H1 (cell line): ENCODE measurements at regions not wholly inside any gene's neighbourhood (a gene's known extent, or its start where the extent isn't known, plus 50 kb on each side); places are given as distances from the start of the nearest gene placed in this dataset.

ENCODE experiments used
- CTCF ChIA-PET: fragments of 300-600 bp; sonication (Branson Sonifier 250); formaldehyde crosslinking; loops from one replicate; lab custom pipeline; 2021; ENCODE audit not compliant: partially characterized antibody; lab: Charles Lee
- POLR2A ChIA-PET: fragments of 300-600 bp; sonication (Branson Sonifier 250); formaldehyde crosslinking; loops from one replicate; lab custom pipeline; 2021; ENCODE audit warnings: inconsistent platforms; ENCODE audit not compliant: partially characterized antibody; lab: Charles Lee
- DNase-seq, 2 experiments: peaks; one replicate each; pipeline versions ENCODE4 v3.0.0 to v3.0.0-alpha.2; 2010 to 2022; ENCODE audit warnings: low spot score in 2 of 2, low read depth in 1 of 2, mixed read lengths in 1 of 2
- FAIRE-seq: peaks from 2 replicates; lab custom pipeline; 2011; peaks lifted over from hg19 to GRCh38; lab: Jason Lieb, UNC
- H2AFZ ChIP-seq: 2 replicates; pipeline ENCODE4 v1.8.1; 2012; ENCODE audit warnings: low read length, inconsistent platforms
- H2AK5ac ChIP-seq: 2 replicates; pipeline ENCODE4 v1.6.1; 2013; ENCODE audit warnings: low read depth, low read length
- H2BK120ac ChIP-seq: replicated peaks from 2 replicates; pipeline ENCODE3; 2013; ENCODE audit warnings: low read depth, low read length, inconsistent platforms
- H2BK12ac ChIP-seq: 2 replicates; pipeline ENCODE4 v1.6.1; 2013; ENCODE audit warnings: low read depth, low read length
- H2BK15ac ChIP-seq: 2 replicates; pipeline ENCODE4 v1.6.1; 2013; ENCODE audit warnings: low read length
- H2BK20ac ChIP-seq: 2 replicates; pipeline ENCODE4 v1.6.1; 2013; ENCODE audit warnings: low read length
- H2BK5ac ChIP-seq: 2 replicates; pipeline ENCODE4 v1.6.1; 2013; ENCODE audit warnings: low read depth, low read length
- H3K14ac ChIP-seq: 2 replicates; pipeline ENCODE4 v1.6.1; 2013; ENCODE audit warnings: inconsistent platforms; ENCODE audit not compliant: insufficient read length
- H3K18ac ChIP-seq: 2 replicates; pipeline ENCODE4 v1.6.1; 2013; ENCODE audit warnings: low read length; ENCODE audit errors: extremely low read depth
- H3K23ac ChIP-seq: 2 replicates; pipeline ENCODE4 v1.6.1; 2013; ENCODE audit warnings: inconsistent platforms; ENCODE audit not compliant: insufficient read length
- H3K23me2 ChIP-seq: 2 replicates; pipeline ENCODE4 v1.6.1; 2013; ENCODE audit warnings: low read depth, low read length
- H3K27ac ChIP-seq: 2 replicates; pipeline ENCODE4 v1.6.1; 2011; ENCODE audit warnings: low read depth, low read length, inconsistent platforms
- H3K27me3 ChIP-seq, 4 experiments: replicated peaks in 1 of 4; 1 replicate in 1 of 4; 2 replicates in 3 of 4; pipeline versions ENCODE4 v1.6.1 to v1.8.1; 2011 to 2013; ENCODE audit warnings: low read length in 3 of 4, mild to moderate bottlenecking in 3 of 4, inconsistent platforms in 2 of 4, mixed read lengths in 2 of 4, moderate library complexity in 1 of 4; ENCODE audit not compliant: control insufficient read depth in 3 of 4, insufficient read depth in 3 of 4; ENCODE audit errors: extremely low read depth in 1 of 4
- H3K36me3 ChIP-seq, 4 experiments: 2 replicates each; pipeline versions ENCODE4 v1.6.1 to v1.8.1; 2011 to 2013; ENCODE audit warnings: mild to moderate bottlenecking in 4 of 4, low read length in 3 of 4, moderate library complexity in 2 of 4, control low read depth in 1 of 4, inconsistent platforms in 1 of 4; ENCODE audit not compliant: insufficient read depth in 4 of 4, control insufficient read depth in 2 of 4
- H3K4ac ChIP-seq: replicated peaks from 2 replicates; pipeline ENCODE3; 2013; ENCODE audit warnings: low read length, low read depth, mixed read lengths, inconsistent platforms; ENCODE audit not compliant: insufficient read length
- H3K4me1 ChIP-seq, 4 experiments: replicated peaks in 1 of 4; 1 replicate in 1 of 4; 2 replicates in 3 of 4; pipeline versions ENCODE4 v1.6.1 to v1.8.1; 2011 to 2013; ENCODE audit warnings: low read length in 3 of 4, inconsistent platforms in 2 of 4, mixed read lengths in 1 of 4; ENCODE audit not compliant: insufficient read depth in 4 of 4, control insufficient read depth in 3 of 4
- H3K4me2 ChIP-seq, 2 experiments: 2 replicates each; pipeline versions ENCODE4 v1.6.1 to v1.8.1; 2011 to 2013; ENCODE audit warnings: low read depth in 2 of 2, low read length in 2 of 2, control low read depth in 1 of 2, inconsistent platforms in 1 of 2, mild to moderate bottlenecking in 1 of 2; ENCODE audit not compliant: insufficient read depth in 1 of 2
- H3K4me3 ChIP-seq, 4 experiments: fragments of 200-600, 300-600 bp in 1 of 4; sonication (generic), shearing (Covaris generic), sonication (Bioruptor Twin) in 1 of 4; 2 replicates each; pipeline versions ENCODE4 v1.5.1 to v1.8.1; 2011 to 2016; ENCODE audit warnings: low read length in 4 of 4, low read depth in 3 of 4, control low read depth in 2 of 4, inconsistent platforms in 2 of 4, mild to moderate bottlenecking in 2 of 4, mixed read lengths in 1 of 4, moderate library complexity in 1 of 4; ENCODE audit not compliant: insufficient read depth in 2 of 4; ENCODE audit errors: extremely low read depth in 1 of 4
- H3K56ac ChIP-seq: replicated peaks from 2 replicates; pipeline ENCODE3; 2013; ENCODE audit warnings: low read depth, mild to moderate bottlenecking, mixed read lengths, low read length, inconsistent platforms; ENCODE audit not compliant: insufficient read length
- H3K79me1 ChIP-seq: 2 replicates; pipeline ENCODE4 v1.6.1; 2013; ENCODE audit warnings: low read depth, low read length, control low read depth
- H3K79me2 ChIP-seq, 2 experiments: 2 replicates each; pipeline versions ENCODE4 v1.6.1 to v1.8.1; 2012 to 2013; ENCODE audit warnings: low read length in 2 of 2, mild to moderate bottlenecking in 2 of 2, inconsistent platforms in 1 of 2; ENCODE audit not compliant: insufficient read depth in 2 of 2, control insufficient read depth in 1 of 2
- H3K9ac ChIP-seq, 4 experiments: replicated peaks in 1 of 4; 1 replicate in 1 of 4; 2 replicates in 3 of 4; pipeline versions ENCODE4 v1.6.1 to v1.8.1; 2011 to 2013; ENCODE audit warnings: low read depth in 3 of 4, low read length in 3 of 4, control low read depth in 2 of 4, mild to moderate bottlenecking in 2 of 4, moderate library complexity in 2 of 4, inconsistent platforms in 1 of 4; ENCODE audit errors: extremely low read depth in 1 of 4
- H3K9me3 ChIP-seq, 2 experiments: 2 replicates each; pipeline versions ENCODE4 v1.6.1 to v1.8.1; 2012 to 2013; ENCODE audit warnings: mild to moderate bottlenecking in 2 of 2, moderate library complexity in 2 of 2, control low read depth in 1 of 2, inconsistent platforms in 1 of 2, low read depth in 1 of 2, low read length in 1 of 2, mixed read lengths in 1 of 2; ENCODE audit not compliant: insufficient read depth in 2 of 2
- H4K20me1 ChIP-seq, 2 experiments: replicated peaks in 1 of 2; 2 replicates each; pipeline versions ENCODE3 to v1.8.1; 2011 to 2013; ENCODE audit warnings: inconsistent platforms in 2 of 2, low read length in 2 of 2, mild to moderate bottlenecking in 1 of 2; ENCODE audit not compliant: insufficient read depth in 2 of 2, control insufficient read depth in 1 of 2
- H4K5ac ChIP-seq: 2 replicates; pipeline ENCODE4 v1.6.1; 2013; ENCODE audit warnings: low read length, low read depth, mixed read lengths, inconsistent platforms; ENCODE audit not compliant: insufficient read length
- H4K8ac ChIP-seq: 2 replicates; pipeline ENCODE4 v1.8.0; 2013; ENCODE audit warnings: mild to moderate bottlenecking, moderate library complexity, low read length, inconsistent platforms; ENCODE audit not compliant: insufficient read depth; ENCODE audit errors: extremely low read depth
- H4K91ac ChIP-seq: replicated peaks from 2 replicates; pipeline ENCODE3; 2013; ENCODE audit warnings: low read length, mixed read lengths, inconsistent platforms; ENCODE audit not compliant: insufficient read length
- ASH2L ChIP-seq: fragments of 200-600, 300-600 bp; sonication (generic); IDR thresholded peaks from one replicate; pipeline ENCODE4 v1.7.1; 2017; ENCODE audit warnings: low read length
- ATF3 ChIP-seq: IDR thresholded peaks from 2 replicates; pipeline ENCODE4 v1.6.1; 2011; ENCODE audit warnings: low read depth, mild to moderate bottlenecking, low read length; ENCODE audit not compliant: insufficient read depth
- BCL11A ChIP-seq, 2 experiments: IDR thresholded peaks; one replicate each; pipeline ENCODE4 v1.6.1; 2011; ENCODE audit warnings: low read depth in 2 of 2, low read length in 2 of 2, mild to moderate bottlenecking in 2 of 2
- KDM1A ChIP-seq: fragments of 200-600, 300-600 bp; sonication (generic); IDR thresholded peaks from 2 replicates; pipeline ENCODE4 v1.7.1; 2016; ENCODE audit warnings: mild to moderate bottlenecking, low read length, borderline replicate concordance
- KDM4A ChIP-seq: IDR thresholded peaks from one replicate; pipeline ENCODE4 v1.7.1; 2012; ENCODE audit warnings: low read depth, mild to moderate bottlenecking, moderate library complexity, low read length, inconsistent platforms; ENCODE audit not compliant: severe bottlenecking
- RBBP5 ChIP-seq: IDR thresholded peaks from 2 replicates; pipeline ENCODE4 v1.7.1; 2012; ENCODE audit warnings: low read depth, mild to moderate bottlenecking, inconsistent platforms, low read length, moderate library complexity, borderline replicate concordance
- SP2 ChIP-seq: IDR thresholded peaks from 2 replicates; pipeline ENCODE4 v1.6.1; 2012; ENCODE audit warnings: mild to moderate bottlenecking, low read length, inconsistent platforms
- SP4 ChIP-seq: IDR thresholded peaks from 2 replicates; pipeline ENCODE4 v1.6.1; 2012; ENCODE audit warnings: low read length, inconsistent platforms
- TAF1 ChIP-seq: IDR thresholded peaks from 2 replicates; pipeline ENCODE4 v1.6.1; 2011; ENCODE audit warnings: mild to moderate bottlenecking, low read depth, low read length

DNA sequence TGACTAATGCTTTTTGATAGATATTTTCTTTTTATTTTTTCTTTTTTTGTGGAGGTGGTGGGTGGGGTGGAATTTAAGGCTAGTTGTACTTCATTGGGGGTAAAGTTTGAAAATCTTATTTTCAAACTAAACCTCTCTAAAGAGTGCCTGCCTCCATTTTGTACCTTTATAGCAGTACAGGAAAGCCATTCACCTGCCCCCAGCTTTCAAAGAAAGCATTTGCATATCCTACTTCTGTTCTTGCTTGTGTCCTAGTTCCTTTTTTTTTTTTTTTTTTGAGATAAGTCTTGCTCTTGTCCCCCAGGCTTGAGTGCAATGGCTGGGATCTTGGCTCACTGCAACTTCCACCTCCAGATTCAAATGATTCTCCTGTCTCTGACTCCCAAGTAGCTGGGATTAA is 766.2 kb upstream of the LRRC4C start:
- no peaks in the 10 kb centered on the region for H3K79me1 ChIP-seq

More for the DNA sequence above, 766.2 kb upstream of the LRRC4C start:
- Histone ChIP-seq H4K91ac (no peak overlapping the region), H2BK15ac (no peak overlapping the region), H3K9me3 (no peaks in the 10 kb centered on the region), H3K4me1 (no peaks in the 10 kb centered on the region; a peak in 1 of 7 replicates), H2BK12ac (no peak overlapping the region), H3K4ac (no peak overlapping the region), H3K14ac (no peak overlapping the region), H3K23me2 (no peaks in the 10 kb centered on the region), H4K20me1 (no peaks in the 10 kb centered on the region), H2AK5ac (no peak overlapping the region), H3K4me2 (no peak overlapping the region), H2BK120ac (no peak overlapping the region), H2BK20ac (no peak overlapping the region), H2AFZ (no peak overlapping the region), H4K8ac (no peak overlapping the region), H3K27me3 (no peaks in the 10 kb centered on the region), H3K27ac (no peak overlapping the region), H3K36me3 (no peaks in the 10 kb centered on the region), H3K9ac (no peak overlapping the region), H3K23ac (no peak overlapping the region), H2BK5ac (no peak overlapping the region), H3K56ac (no peak overlapping the region), H3K4me3 (no peak overlapping the region), H4K5ac (no peak overlapping the region), H3K79me2 (no peaks in the 10 kb centered on the region), H3K18ac (no peak overlapping the region)
- FAIRE-seq = no peak
- TF ChIP-seq BCL11A (IDR thresholded peaks at IDR 0.05; ENCODE audit: low read depth in 2 of 2, low read length in 2 of 2) = no peak
- TF ChIP-seq RBBP5 = no peak
- TF ChIP-seq SP4 = no peak
- TF ChIP-seq KDM4A = no peak
- no peak for TF ChIP-seq KDM1A
- TF ChIP-seq ASH2L = no peak
- no peak for TF ChIP-seq ATF3
- TF ChIP-seq TAF1 = no peak
- TF ChIP-seq SP2 = no peak
- no peak for DNase-seq
- POLR2A ChIA-PET = no interaction called here
- CTCF ChIA-PET = no interaction called here
